Prostate gland (tissue), 2 donors: ENCODE measurements at regions not wholly inside any gene's neighbourhood (a gene's known extent, or its start where the extent isn't known, plus 50 kb on each side); places are given as distances from the start of the nearest gene placed in this dataset.

Experiments
- DNase-seq: peaks from one replicate; pipeline ENCODE4 v3.0.0-alpha.2; 2019; ENCODE audit warnings: low spot score
- H3K27ac ChIP-seq, 2 donors: fragments of 200-600 bp; sonication (generic); 2 replicates each; pipeline ENCODE4 v1.5.1; 2017 to 2019
- H3K27me3 ChIP-seq: fragments of 200-600 bp; sonication (generic); replicated peaks from 2 replicates; pipeline ENCODE4 v1.5.1; 2019; ENCODE audit not compliant: insufficient read depth
- H3K36me3 ChIP-seq, 2 donors: fragments of 200-600 bp; sonication (generic); 1 replicate in 1 of 2; 2 replicates in 1 of 2; pipeline versions ENCODE4 v1.5.1 to v1.8.1; 2017 to 2019
- H3K4me1 ChIP-seq: fragments of 200-600 bp; sonication (generic); replicated peaks from 2 replicates; pipeline ENCODE4 v1.5.1; 2019
- H3K4me3 ChIP-seq, 2 donors: fragments of 200-600 bp; sonication (generic); 2 replicates each; pipeline ENCODE4 v1.5.1; 2017 to 2019
- H3K9me3 ChIP-seq: fragments of 200-600 bp; sonication (generic); 2 replicates; pipeline ENCODE4 v1.5.1; 2017
- CTCF ChIP-seq, 4 experiments: fragments of 200-600 bp in 2 of 4; fragments of 450-650 bp in 2 of 4; sonication (generic) in 2 of 4; IDR thresholded peaks; 1 replicate in 3 of 4; 2 replicates in 1 of 4; pipeline ENCODE4 v1.5.1; 2016 to 2019; ENCODE audit warnings: antibody characterized with exemption in 4 of 4, mild to moderate bottlenecking in 2 of 4, moderate library complexity in 2 of 4
- POLR2A ChIP-seq: fragments of 450-650 bp; IDR thresholded peaks from one replicate; pipeline ENCODE4 v1.6.1; 2016; ENCODE audit warnings: antibody characterized with exemption, mild to moderate bottlenecking
- POLR2AphosphoS5 ChIP-seq: sonication (generic); formaldehyde crosslinking; IDR thresholded peaks from one replicate; pipeline ENCODE4 v1.6.1; 2017; ENCODE audit warnings: antibody characterized with exemption
- WGBS: methylation state at CpG from one replicate; pipeline ENCODE4 v1.1.5; 2018; 5-methylcytosine and 5-hydroxymethylcytosine counted together
- intact Hi-C: fragments of 100-400 bp; cut with DNase I; formaldehyde crosslinking; loops from one replicate; pipeline ENCODE4 v1.14.2; 2022

DNA sequence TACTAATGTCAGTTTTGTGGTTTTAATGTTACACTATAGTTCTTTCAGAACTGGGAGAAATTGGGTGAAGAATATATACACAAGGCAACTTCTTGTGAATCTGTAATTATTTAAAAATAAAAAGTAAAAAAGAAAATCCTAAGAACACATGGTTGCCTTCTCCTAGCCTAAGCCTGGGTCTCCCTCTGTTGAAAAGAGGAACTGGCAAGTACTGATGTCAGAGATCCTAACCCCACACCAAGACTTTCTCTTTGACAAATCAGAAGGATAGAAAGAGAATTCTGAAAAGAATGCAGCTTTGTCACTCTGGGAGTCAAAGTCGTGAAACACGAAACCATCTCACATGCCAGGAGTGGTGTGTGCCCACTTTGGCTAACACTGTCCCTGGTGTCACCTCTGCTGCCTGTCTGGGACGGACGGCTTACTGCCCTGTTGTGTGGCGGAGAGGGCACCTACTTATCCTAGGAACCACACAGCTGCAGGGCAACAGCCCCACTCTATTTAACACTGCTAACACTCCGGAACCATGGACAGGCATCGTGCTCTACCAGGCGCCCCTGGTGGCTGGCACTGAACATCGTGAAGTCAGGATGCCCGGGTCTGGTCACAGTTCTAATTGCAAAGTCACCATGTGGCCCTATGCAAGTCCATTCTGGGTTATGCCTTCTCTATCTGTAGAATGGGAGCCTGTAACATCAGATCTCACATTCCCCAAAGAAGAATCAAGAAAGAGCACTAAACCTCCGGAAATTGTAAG is 108.7 kb upstream of the CD82 start:
- TF ChIP-seq CTCF (IDR thresholded peaks at IDR 0.05) (no peak), POLR2A (no peak), POLR2AphosphoS5 (no peak)
- DNase-seq: no peak
- H3K9me3 ChIP-seq: no peaks in the 10 kb centered on the region
- no peak overlapping the region for H3K4me3 ChIP-seq
- peaks cover 5% of the 10 kb centered on the region for H3K27me3 ChIP-seq
- H3K36me3 ChIP-seq: no peaks in the 10 kb centered on the region
- H3K4me1 ChIP-seq: no peaks in the 10 kb centered on the region
- no peak overlapping the region for H3K27ac ChIP-seq
- intact Hi-C loops: no loop called here
- WGBS: 47% methylated on average over 11 of the region's 11 CpGs

- no peaks in the 10 kb centered on the region for H3K9me3 ChIP-seq
- H3K36me3 ChIP-seq: no peaks in the 10 kb centered on the region
- TF ChIP-seq POLR2A: no peak
- no peak for TF ChIP-seq CTCF (IDR thresholded peaks at IDR 0.05)
- no peak for TF ChIP-seq POLR2AphosphoS5
- intact Hi-C loops: no loop called here
- H3K4me3 ChIP-seq: no peak overlapping the region
- peaks cover 4% of the 10 kb centered on the region for H3K27me3 ChIP-seq
- no peak for DNase-seq
- no peaks in the 10 kb centered on the region for H3K4me1 ChIP-seq
- H3K27ac ChIP-seq: no peak overlapping the region
Measured at GRCh38 chr11:44457862-44458261, 107.6 kb upstream of the CD82 start.

DNA sequence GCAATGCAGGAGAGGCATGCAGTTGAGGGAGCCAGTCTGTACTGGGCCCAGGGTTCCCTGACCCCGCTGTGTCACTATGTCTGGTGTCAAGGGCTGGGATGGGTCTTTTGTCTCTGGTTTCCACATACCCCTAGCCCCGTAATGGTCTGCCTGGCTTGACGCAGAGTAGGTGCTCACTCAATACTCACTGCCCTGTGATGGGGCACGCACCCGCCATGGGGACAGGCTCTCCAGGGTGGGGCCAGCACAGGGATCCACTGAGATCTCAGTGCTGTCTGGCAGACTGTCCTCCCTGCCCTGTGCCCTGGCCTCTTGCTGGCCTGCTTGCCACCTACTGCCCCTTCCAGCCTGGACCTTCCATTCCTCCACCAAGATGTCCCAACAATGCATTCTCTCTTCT is 101.7 kb upstream of the CD82 start:
- DNase-seq: no peak
- Histone ChIP-seq H3K9me3 (no peaks in the 10 kb centered on the region), H3K27ac (no peak overlapping the region), H3K36me3 (no peaks in the 10 kb centered on the region), H3K4me3 (no peak overlapping the region), H3K27me3 (no peaks in the 10 kb centered on the region), H3K4me1 (no peaks in the 10 kb centered on the region)
- intact Hi-C loops: no loop called here
- 100% methylated on average over 5 of the region's 5 CpGs for WGBS
- TF ChIP-seq POLR2AphosphoS5 (no peak), POLR2A (no peak), CTCF (IDR thresholded peaks at IDR 0.05) (no peak)

DNA sequence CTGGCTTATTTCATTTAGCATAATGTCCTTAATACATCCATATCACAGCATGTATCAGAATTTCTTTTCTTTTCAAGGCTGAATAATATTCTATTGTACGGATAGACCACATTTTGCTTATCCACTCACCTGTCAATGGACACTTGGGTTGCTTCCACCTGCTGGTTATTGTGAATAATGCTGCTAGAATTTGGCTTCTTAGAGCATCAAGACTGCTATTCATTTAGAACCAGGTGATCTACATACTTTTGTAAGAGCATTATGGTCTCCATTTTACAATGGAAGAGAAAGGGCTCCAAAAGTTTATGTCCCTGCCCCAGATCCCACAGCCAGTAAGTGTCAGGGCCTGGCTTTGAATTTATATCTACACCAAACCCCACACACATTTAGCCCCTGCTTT is 100.7 kb upstream of the CD82 start:
- WGBS: 100% methylated on average over 1 of the region's 1 CpG
- no peaks in the 10 kb centered on the region for H3K9me3 ChIP-seq
- no peak for TF ChIP-seq POLR2A

DNA sequence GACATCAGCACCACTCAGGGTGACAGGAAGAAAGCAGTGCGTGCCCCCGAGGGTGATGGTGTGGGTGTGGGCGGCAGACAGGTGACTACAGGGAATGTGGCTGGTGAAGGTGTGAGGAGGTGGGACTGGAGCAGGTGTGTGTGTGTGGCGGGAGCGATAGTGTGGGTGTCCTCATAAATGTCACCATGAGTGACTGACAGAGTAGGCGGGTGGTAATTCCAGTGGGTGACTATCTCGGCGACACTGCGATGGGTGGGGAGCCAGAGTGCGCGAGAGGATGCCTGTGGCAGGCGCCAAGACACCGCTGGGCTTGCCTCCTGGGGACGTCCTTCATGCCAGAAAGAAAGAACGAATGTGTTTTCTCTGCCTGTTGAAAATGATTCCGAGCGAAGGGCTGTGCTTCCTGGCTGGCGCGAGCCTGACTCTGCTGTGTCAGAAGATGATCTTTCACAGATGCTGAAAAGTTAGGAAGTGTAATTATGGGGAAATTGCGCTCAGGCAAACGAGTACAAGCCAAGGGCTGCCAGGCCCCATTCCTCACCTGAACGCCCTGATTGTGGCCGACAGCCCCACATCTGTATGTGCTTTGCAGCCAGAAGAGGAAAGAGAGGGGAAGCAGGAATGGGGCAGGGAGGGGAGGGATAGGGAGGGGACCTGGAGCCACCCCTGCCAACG is 98.8 kb upstream of the CD82 start:
- Histone ChIP-seq H3K9me3 (no peaks in the 10 kb centered on the region), H3K4me1 (no peaks in the 10 kb centered on the region), H3K36me3 (no peaks in the 10 kb centered on the region), H3K27ac (no peak overlapping the region), H3K27me3 (no peaks in the 10 kb centered on the region), H3K4me3 (no peak overlapping the region)
- WGBS: 37% methylated on average over 24 of the region's 24 CpGs
- TF ChIP-seq POLR2AphosphoS5: no peak
- intact Hi-C loops: no loop called here
- no peak for DNase-seq

More for the DNA sequence above, 100.7 kb upstream of the CD82 start:
- no peak for DNase-seq
- H3K27me3 ChIP-seq: no peaks in the 10 kb centered on the region
- intact Hi-C loops: no loop called here
- no peaks in the 10 kb centered on the region for H3K36me3 ChIP-seq
- H3K27ac ChIP-seq: no peak overlapping the region
- H3K4me1 ChIP-seq: no peaks in the 10 kb centered on the region
- no peak overlapping the region for H3K4me3 ChIP-seq

- H3K27me3 ChIP-seq: no peaks in the 10 kb centered on the region
- no peak overlapping the region for H3K27ac ChIP-seq
- no peak for DNase-seq
- H3K4me1 ChIP-seq: no peaks in the 10 kb centered on the region
- H3K9me3 ChIP-seq: no peaks in the 10 kb centered on the region
- H3K36me3 ChIP-seq: no peaks in the 10 kb centered on the region
- 93% methylated on average over 1 of the region's 1 CpG for WGBS
- no peak overlapping the region for H3K4me3 ChIP-seq
- intact Hi-C loops: no loop called here
- TF ChIP-seq POLR2AphosphoS5: no peak
- TF ChIP-seq POLR2A: no peak
- TF ChIP-seq CTCF (IDR thresholded peaks at IDR 0.05): no peak
Measured at GRCh38 chr11:44467413-44467812, 98.0 kb upstream of the CD82 start.
